ENCODE measurements at regions not wholly inside any gene's neighbourhood (a gene's known extent, or its start where the extent isn't known, plus 50 kb on each side); places are given as distances from the start of the nearest gene placed in this dataset.

GRCh38 chr14:97584528-97584927, 787.3 kb downstream of the VRK1 start:
- no peak for DNase-seq (ENCODE audit: low spot score)

GRCh38 chr14:97592341-97592980, 795.3 kb downstream of the VRK1 start:
- no peak for DNase-seq (ENCODE audit: low spot score)

- DNase-seq (ENCODE audit: low spot score): no peak
Observed at GRCh38 chr14:97594306-97594705, 797.1 kb downstream of the VRK1 start.

- peak; percentile 73 for DNase-seq (ENCODE audit: low spot score)
Observed at GRCh38 chr14:97602438-97603117, 805.4 kb downstream of the VRK1 start.

GRCh38 chr14:97603201-97603600, 806.0 kb downstream of the VRK1 start:
- DNase-seq (ENCODE audit: low spot score): peak; percentile 22

- no peak for DNase-seq (ENCODE audit: low spot score)
Observed at GRCh38 chr14:97604731-97605130, 807.5 kb downstream of the VRK1 start.

- no peak for DNase-seq (ENCODE audit: low spot score)
Observed at GRCh38 chr14:97618401-97618800, 821.2 kb downstream of the VRK1 start.

GRCh38 chr14:97618917-97619690, 821.9 kb downstream of the VRK1 start:
- DNase-seq (ENCODE audit: low spot score): no peak

GRCh38 chr14:97620066-97620465, 822.9 kb downstream of the VRK1 start:
- no peak for DNase-seq (ENCODE audit: low spot score)

- DNase-seq (ENCODE audit: low spot score): no peak
Observed at GRCh38 chr14:97624985-97625384, 827.8 kb downstream of the VRK1 start.

- no peak for DNase-seq (ENCODE audit: low spot score)
Observed at GRCh38 chr14:97625477-97625876, 828.3 kb downstream of the VRK1 start.

- no peak for DNase-seq (ENCODE audit: low spot score)
Observed at GRCh38 chr14:97626088-97626487, 828.9 kb downstream of the VRK1 start.

GRCh38 chr14:97630249-97630648, 833.1 kb downstream of the VRK1 start:
- DNase-seq (ENCODE audit: low spot score): no peak

GRCh38 chr14:97633131-97633738, 836.1 kb downstream of the VRK1 start:
- no peak for DNase-seq (ENCODE audit: low spot score)

- peak; percentile 12 for DNase-seq (ENCODE audit: low spot score)
Observed at GRCh38 chr14:97634751-97635150, 837.6 kb downstream of the VRK1 start.

GRCh38 chr14:97638864-97639263, 841.7 kb downstream of the VRK1 start:
- DNase-seq (ENCODE audit: low spot score): peak; percentile 39

GRCh38 chr14:97640031-97640430, 842.8 kb downstream of the VRK1 start:
- DNase-seq (ENCODE audit: low spot score): no peak

GRCh38 chr14:97641827-97642226, 844.6 kb downstream of the VRK1 start:
- DNase-seq (ENCODE audit: low spot score): no peak

GRCh38 chr14:97642631-97643030, 845.4 kb downstream of the VRK1 start:
- DNase-seq (ENCODE audit: low spot score): no peak

GRCh38 chr14:97644365-97644764, 847.2 kb downstream of the VRK1 start:
- DNase-seq (ENCODE audit: low spot score): no peak

GRCh38 chr14:97649752-97650151, 852.6 kb downstream of the VRK1 start:
- DNase-seq (ENCODE audit: low spot score): no peak

GRCh38 chr14:97655169-97655948, 858.2 kb downstream of the VRK1 start:
- DNase-seq (ENCODE audit: low spot score): no peak
